H1 (cell line): ENCODE measurements at regions not wholly inside any gene's neighbourhood (a gene's known extent, or its start where the extent isn't known, plus 50 kb on each side); places are given as distances from the start of the nearest gene placed in this dataset.

ENCODE experiments used
- POU5F1 ChIP-seq: IDR thresholded peaks from 2 replicates; pipeline ENCODE4 v1.6.1; 2011; ENCODE audit warnings: low read depth, mild to moderate bottlenecking, low read length, moderate library complexity
- TF ChIP-seq, protein P1 (sequence below): IDR thresholded peaks from 2 replicates; pipeline ENCODE4 v1.6.1; 2011; ENCODE audit warnings: low read length, improper control_type of control experiment

- TF ChIP-seq, protein P1, sequence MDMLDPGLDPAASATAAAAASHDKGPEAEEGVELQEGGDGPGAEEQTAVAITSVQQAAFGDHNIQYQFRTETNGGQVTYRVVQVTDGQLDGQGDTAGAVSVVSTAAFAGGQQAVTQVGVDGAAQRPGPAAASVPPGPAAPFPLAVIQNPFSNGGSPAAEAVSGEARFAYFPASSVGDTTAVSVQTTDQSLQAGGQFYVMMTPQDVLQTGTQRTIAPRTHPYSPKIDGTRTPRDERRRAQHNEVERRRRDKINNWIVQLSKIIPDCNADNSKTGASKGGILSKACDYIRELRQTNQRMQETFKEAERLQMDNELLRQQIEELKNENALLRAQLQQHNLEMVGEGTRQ, result no peak
- no peak for TF ChIP-seq POU5F1
- TF ChIP-seq, all 59 proteins: peak for 0
These were observed 372.7 kb upstream of the ANO5 start (continued) for GRCh38 chr11:21820176-21820575.
